ENCODE measurements at regions not wholly inside any gene's neighbourhood (a gene's known extent, or its start where the extent isn't known, plus 50 kb on each side); places are given as distances from the start of the nearest gene placed in this dataset.

DNA sequence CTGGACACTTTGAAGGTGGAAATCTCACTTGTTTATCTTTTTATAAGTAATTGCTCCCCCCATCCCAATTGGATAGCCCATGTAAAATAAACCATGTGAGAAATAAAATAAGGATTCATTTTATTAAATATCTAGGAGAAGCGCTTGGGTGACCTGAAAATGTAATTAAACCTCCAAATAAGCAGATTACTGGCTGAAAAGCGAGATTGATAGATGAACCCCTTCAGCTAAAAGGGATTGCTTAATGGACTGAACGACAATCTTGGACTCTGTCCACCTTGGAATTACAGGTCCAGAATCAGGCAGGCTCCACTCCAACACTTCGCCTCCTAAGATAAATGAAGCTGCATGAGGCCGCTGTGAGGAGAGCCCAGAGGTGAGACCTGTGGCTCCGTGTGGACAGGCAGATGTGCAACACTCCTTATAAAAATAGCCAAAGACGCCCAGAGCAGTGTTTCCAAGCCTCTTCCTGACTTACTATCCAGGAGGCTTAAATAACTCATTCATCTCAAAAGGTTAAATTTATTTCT lies 441.5 kb downstream of the MTX2 start:
- Mint-ChIP-seq H3K4me1 (ENCODE audit: low read depth) (no peaks in the 10 kb centered on the region), H3K9me3 (no peaks in the 10 kb centered on the region), H3K27ac (no peak overlapping the region), H3K36me3 (ENCODE audit: low read depth) (no peaks in the 10 kb centered on the region), H3K27me3 (peaks cover 29% of the 10 kb centered on the region), H3K4me3 (no peak overlapping the region)
- no peak for DNase-seq

DNA sequence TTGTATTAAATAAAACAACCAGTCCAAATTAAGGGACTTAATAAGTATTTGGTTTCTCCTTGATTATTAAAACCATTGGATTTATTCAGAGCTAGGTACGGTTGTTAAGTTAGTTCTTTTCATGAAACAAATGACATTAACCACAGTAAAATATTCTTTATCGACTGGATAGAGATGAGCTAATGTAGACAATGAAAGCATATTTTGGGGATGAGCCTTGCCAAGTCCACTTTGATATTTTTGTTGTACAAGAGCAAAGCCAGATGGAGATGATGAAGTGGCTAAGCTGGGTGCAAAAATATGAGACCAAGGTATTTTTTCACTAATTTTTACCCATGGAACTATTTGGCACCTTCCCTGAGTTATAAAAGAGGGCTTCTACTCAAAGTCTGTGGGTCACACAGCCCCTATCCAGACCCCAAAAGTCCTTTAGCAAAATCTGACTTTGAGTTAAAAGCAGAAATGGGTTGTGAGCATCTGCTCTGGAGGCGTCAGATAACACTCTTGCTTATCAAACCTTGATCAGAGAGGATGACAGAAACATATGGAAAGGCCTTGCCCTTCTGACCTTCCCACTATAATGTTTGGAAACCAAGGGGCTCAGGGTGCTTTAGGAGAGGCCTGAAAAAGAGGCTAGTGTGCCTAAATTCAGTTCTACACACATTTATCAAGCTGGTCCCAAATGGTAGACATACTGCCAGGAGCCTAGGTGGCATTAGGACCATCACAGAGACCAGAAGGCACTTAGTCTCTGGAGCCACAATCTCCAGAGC lies 456.8 kb downstream of the MTX2 start:
- DNase-seq: no peak
- Mint-ChIP-seq H3K27ac (no peak overlapping the region), H3K36me3 (ENCODE audit: low read depth) (no peaks in the 10 kb centered on the region), H3K4me3 (no peak overlapping the region), H3K9me3 (no peaks in the 10 kb centered on the region), H3K27me3 (no peaks in the 10 kb centered on the region), H3K4me1 (ENCODE audit: low read depth) (no peaks in the 10 kb centered on the region)

DNA sequence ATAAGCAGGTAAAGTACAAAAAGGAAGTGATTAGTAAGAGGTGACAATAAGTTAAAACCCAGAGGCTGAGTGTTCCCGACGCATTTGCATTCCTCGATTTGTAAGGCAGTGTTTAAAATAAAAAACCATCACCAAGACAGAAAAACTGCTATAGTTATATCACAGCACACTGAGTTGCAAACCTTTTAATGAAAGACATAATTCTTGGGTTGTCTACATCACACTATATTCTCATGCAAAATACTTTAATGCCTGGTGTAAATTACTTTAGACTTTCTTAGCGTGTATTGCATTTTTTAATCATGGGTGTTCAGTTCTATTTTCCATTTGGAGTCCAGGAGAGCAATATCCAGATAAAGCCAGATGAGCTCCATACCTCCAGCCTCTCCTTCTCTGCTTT lies 458.5 kb downstream of the MTX2 start:
- H3K27me3 Mint-ChIP-seq: no peaks in the 10 kb centered on the region
- no peak for DNase-seq
- H3K27ac Mint-ChIP-seq: no peak overlapping the region
- H3K4me1 Mint-ChIP-seq (ENCODE audit: low read depth): no peaks in the 10 kb centered on the region
- no peak overlapping the region for H3K4me3 Mint-ChIP-seq
- H3K9me3 Mint-ChIP-seq: no peaks in the 10 kb centered on the region
- no peaks in the 10 kb centered on the region for H3K36me3 Mint-ChIP-seq (ENCODE audit: low read depth)

DNA sequence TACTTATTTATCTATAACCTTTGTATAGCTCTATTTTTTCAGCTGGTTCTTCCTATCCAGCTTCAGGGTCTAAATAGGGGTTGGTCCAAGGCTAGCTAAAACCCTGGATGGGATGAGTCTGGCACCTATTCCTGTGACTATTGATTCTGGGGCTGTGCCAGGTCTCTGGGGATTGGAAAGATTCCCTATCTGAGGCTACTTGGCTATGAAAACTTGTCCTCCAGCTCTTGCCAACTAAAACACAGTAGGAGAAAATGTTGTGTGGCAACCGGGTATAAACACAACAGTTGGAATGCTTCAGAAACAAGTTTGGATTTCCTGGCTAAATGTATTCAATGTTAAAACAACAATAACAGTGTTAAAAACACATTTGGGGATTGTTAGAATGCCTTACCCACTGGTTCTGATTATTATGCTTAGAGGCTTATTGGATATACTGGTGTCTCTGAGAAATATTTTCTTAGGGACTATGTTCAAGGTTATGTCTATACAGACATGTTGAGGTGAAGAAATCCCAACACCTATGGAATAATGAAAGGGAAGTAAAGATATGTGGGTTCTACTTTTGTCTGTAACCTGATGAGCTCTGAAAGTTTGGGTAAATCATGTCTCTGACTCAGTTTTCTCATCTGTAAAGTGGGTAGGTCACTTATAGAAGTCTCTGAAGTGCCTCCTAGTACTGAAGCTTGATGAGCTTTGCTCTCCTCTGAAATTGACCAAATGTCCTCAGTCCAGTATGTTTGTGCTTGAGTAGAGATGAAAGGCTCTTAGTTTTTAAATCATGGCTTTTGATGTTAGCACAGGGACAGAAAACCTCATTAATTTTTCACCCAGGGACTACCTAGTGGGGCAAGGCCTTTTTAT lies 460.7 kb downstream of the MTX2 start:
- no peaks in the 10 kb centered on the region for H3K36me3 Mint-ChIP-seq (ENCODE audit: low read depth)
- no peaks in the 10 kb centered on the region for H3K9me3 Mint-ChIP-seq
- H3K4me1 Mint-ChIP-seq (ENCODE audit: low read depth): no peaks in the 10 kb centered on the region
- no peak overlapping the region for H3K4me3 Mint-ChIP-seq
- no peak for DNase-seq
- peaks cover 2% of the 10 kb centered on the region for H3K27me3 Mint-ChIP-seq
- H3K27ac Mint-ChIP-seq: no peak overlapping the region

- Mint-ChIP-seq H3K27me3 (peaks cover 4% of the 10 kb centered on the region), H3K9me3 (no peaks in the 10 kb centered on the region), H3K4me3 (no peak overlapping the region), H3K27ac (no peak overlapping the region), H3K4me1 (ENCODE audit: low read depth) (no peaks in the 10 kb centered on the region), H3K36me3 (ENCODE audit: low read depth) (no peaks in the 10 kb centered on the region)
- DNase-seq: no peak
Measured at GRCh38 chr2:176732780-176733179, 463.5 kb downstream of the MTX2 start.

- no peak for DNase-seq
- Mint-ChIP-seq H3K36me3 (ENCODE audit: low read depth) (no peaks in the 10 kb centered on the region), H3K4me3 (no peak overlapping the region), H3K9me3 (no peaks in the 10 kb centered on the region), H3K4me1 (ENCODE audit: low read depth) (no peaks in the 10 kb centered on the region), H3K27ac (no peak overlapping the region), H3K27me3 (peaks cover 13% of the 10 kb centered on the region)
Measured at GRCh38 chr2:176733698-176734430, 464.6 kb downstream of the MTX2 start.

DNA sequence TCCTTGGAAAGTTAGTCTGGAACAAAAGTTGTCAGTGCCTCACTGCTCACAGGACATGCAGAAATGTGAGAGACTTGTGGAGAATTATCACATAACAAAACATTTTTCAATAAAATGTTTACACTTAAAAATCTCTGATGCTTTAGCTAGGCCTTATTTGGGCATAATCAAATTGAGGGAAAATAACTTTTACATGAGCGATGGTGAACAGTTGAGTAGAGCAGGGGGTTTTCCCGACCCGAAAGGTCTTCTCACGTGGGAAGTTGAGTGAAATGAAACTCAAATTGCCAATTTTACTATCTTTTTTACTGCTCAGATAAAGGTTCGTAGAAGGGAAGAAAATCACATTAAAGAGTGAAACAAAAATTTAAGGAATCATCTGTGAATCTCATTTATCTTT lies 465.6 kb downstream of the MTX2 start:
- no peaks in the 10 kb centered on the region for H3K36me3 Mint-ChIP-seq (ENCODE audit: low read depth)
- DNase-seq: no peak
- no peak overlapping the region for H3K27ac Mint-ChIP-seq
- H3K4me3 Mint-ChIP-seq: no peak overlapping the region
- H3K9me3 Mint-ChIP-seq: no peaks in the 10 kb centered on the region
- H3K4me1 Mint-ChIP-seq (ENCODE audit: low read depth): no peaks in the 10 kb centered on the region
- H3K27me3 Mint-ChIP-seq: peaks cover 14% of the 10 kb centered on the region

DNA sequence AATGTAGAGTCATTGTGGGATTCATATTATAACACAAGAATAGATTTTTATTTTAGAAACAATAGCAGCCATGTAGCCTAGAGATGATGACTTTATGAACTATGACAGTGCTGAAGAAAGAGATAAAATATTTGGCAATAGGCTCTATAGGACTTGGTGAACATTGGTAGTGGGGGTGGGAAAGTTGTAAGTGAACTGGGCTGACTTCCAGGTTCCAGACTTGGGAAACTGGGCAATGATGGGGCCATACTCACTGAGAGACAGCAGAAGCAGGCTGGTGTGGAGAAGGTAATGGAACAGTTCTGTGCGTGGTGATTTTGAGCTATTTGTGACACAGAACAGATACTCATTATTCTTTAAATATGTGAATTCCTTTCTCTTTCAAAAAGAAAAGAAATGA lies 470.3 kb upstream of the HNRNPA3 start:
- DNase-seq: no peak
- Mint-ChIP-seq H3K27ac (no peak overlapping the region), H3K27me3 (peaks cover 21% of the 10 kb centered on the region), H3K36me3 (ENCODE audit: low read depth) (no peaks in the 10 kb centered on the region), H3K4me3 (no peak overlapping the region), H3K4me1 (ENCODE audit: low read depth) (peaks cover 7% of the 10 kb centered on the region), H3K9me3 (no peaks in the 10 kb centered on the region)

- no peak overlapping the region for H3K27ac Mint-ChIP-seq
- H3K4me3 Mint-ChIP-seq: no peak overlapping the region
- peaks cover 13% of the 10 kb centered on the region for H3K27me3 Mint-ChIP-seq
- no peak for DNase-seq
- H3K36me3 Mint-ChIP-seq (ENCODE audit: low read depth): no peaks in the 10 kb centered on the region
- H3K4me1 Mint-ChIP-seq (ENCODE audit: low read depth): peaks cover 7% of the 10 kb centered on the region
- no peaks in the 10 kb centered on the region for H3K9me3 Mint-ChIP-seq
Measured at GRCh38 chr2:176743671-176744070, 468.9 kb upstream of the HNRNPA3 start.

- no peak overlapping the region for H3K4me3 Mint-ChIP-seq
- no peak overlapping the region for H3K27ac Mint-ChIP-seq
- peaks cover 12% of the 10 kb centered on the region for H3K27me3 Mint-ChIP-seq
- H3K9me3 Mint-ChIP-seq: no peaks in the 10 kb centered on the region
- H3K36me3 Mint-ChIP-seq (ENCODE audit: low read depth): no peaks in the 10 kb centered on the region
- H3K4me1 Mint-ChIP-seq (ENCODE audit: low read depth): peaks cover 7% of the 10 kb centered on the region
- DNase-seq: no peak
Measured at GRCh38 chr2:176744146-176744545, 468.4 kb upstream of the HNRNPA3 start.

DNA sequence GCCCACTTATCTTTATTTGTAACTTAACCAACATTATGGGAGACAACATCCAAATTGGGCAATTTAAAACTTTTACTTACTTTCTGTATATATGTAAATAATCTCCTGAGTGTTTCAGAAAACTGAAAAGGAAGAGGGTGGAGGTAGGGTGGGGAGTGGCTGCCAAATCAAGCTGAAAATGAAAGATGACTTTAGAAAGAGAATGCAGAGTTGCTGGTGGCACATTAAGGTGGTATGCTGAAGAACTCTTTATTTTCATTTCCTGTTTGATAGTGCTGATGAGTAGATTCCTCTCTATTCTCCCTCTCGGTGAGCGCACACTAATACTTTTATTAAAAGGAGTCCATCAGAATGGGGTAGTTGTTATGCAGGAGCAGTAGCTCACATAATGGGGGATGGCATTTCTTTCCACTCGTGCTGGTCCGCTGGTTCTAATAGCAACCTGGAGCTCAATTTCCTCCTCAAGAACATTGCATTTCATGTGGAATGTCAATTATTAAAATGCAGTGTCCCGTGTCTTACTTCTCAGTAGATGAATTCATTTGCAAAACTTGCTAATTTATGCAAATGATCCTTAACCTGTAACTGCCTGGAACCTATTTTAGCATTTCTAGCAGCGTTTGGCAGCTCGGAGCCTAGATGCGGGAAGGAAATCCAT lies 466.9 kb upstream of the HNRNPA3 start:
- no peak overlapping the region for H3K4me3 Mint-ChIP-seq

GRCh38 chr2:176746411-176746810 lies 466.2 kb upstream of the HNRNPA3 start:
- Mint-ChIP-seq H3K9me3 (no peaks in the 10 kb centered on the region), H3K27me3 (peaks cover 6% of the 10 kb centered on the region), H3K36me3 (ENCODE audit: low read depth) (no peaks in the 10 kb centered on the region), H3K4me1 (ENCODE audit: low read depth) (peaks cover 7% of the 10 kb centered on the region), H3K4me3 (no peak overlapping the region), H3K27ac (no peak overlapping the region)
- DNase-seq: no peak

More for the DNA sequence above, 466.9 kb upstream of the HNRNPA3 start:
- no peak for DNase-seq
- H3K27ac Mint-ChIP-seq: no peak overlapping the region
- peaks cover 9% of the 10 kb centered on the region for H3K27me3 Mint-ChIP-seq
- peaks cover 7% of the 10 kb centered on the region for H3K4me1 Mint-ChIP-seq (ENCODE audit: low read depth)
- no peaks in the 10 kb centered on the region for H3K9me3 Mint-ChIP-seq
- no peaks in the 10 kb centered on the region for H3K36me3 Mint-ChIP-seq (ENCODE audit: low read depth)

- Mint-ChIP-seq H3K27ac (no peak overlapping the region), H3K36me3 (ENCODE audit: low read depth) (no peaks in the 10 kb centered on the region), H3K4me3 (no peak overlapping the region), H3K4me1 (ENCODE audit: low read depth) (peaks cover 7% of the 10 kb centered on the region), H3K9me3 (no peaks in the 10 kb centered on the region), H3K27me3 (peaks cover 3% of the 10 kb centered on the region)
- no peak for DNase-seq
Measured at GRCh38 chr2:176747506-176747905, 465.1 kb upstream of the HNRNPA3 start.

- DNase-seq: no peak
- no peaks in the 10 kb centered on the region for H3K36me3 Mint-ChIP-seq (ENCODE audit: low read depth)
- H3K27ac Mint-ChIP-seq: no peak overlapping the region
- no peak overlapping the region for H3K4me3 Mint-ChIP-seq
- H3K9me3 Mint-ChIP-seq: no peaks in the 10 kb centered on the region
- H3K4me1 Mint-ChIP-seq (ENCODE audit: low read depth): peaks cover 7% of the 10 kb centered on the region
- peaks cover under 1% of the 10 kb centered on the region for H3K27me3 Mint-ChIP-seq
Measured at GRCh38 chr2:176747928-176748327, 464.7 kb upstream of the HNRNPA3 start.
